Activated CD4-positive, alpha-beta T cell treated with anti-CD3 and anti-CD28 coated beads, Interleukin-10, Interleukin-2, amounts not matched to agents 100 ng/mL and 50 ng/mL, durations not matched to agents 16 hours and 8 hours (primary cell): ENCODE measurements at regions not wholly inside any gene's neighbourhood (a gene's known extent, or its start where the extent isn't known, plus 50 kb on each side); places are given as distances from the start of the nearest gene placed in this dataset.
"Not testable (repeated sequence)": the region's sequence is repeated elsewhere in the genome, so short reads cannot be mapped to it uniquely, and the experiment has no call there.

ENCODE experiments used
- DNase-seq: peaks from one replicate; pipeline ENCODE4 v3.0.0-alpha.2; 2020

- DNase-seq, result not testable (repeated sequence)
Observed at GRCh38 chr7:97234494-97234893, 117.0 kb downstream of the SDHAF3 start.

DNA sequence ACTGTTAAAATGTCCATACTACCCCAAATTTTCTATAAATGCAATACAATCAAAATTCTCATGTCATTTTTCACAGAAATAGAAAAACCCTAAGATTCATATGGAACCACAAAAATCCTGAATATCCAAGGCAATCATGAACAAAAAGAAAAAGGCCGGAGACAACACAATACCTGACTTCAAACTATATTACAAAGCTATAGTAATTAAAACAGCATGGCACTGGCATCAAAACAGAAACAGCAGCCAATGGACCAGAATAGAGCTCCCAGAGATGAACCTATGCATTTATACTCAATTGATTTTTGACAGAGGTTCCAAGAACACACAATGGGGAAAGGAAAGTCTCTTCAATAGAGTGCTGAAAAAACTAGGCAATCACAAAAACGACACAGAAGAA lies 128.8 kb downstream of the SDHAF3 start:
- no peak for DNase-seq

GRCh38 chr7:97258187-97258586 lies 140.7 kb downstream of the SDHAF3 start:
- not testable (repeated sequence) for DNase-seq

GRCh38 chr7:97269741-97270140 lies 152.2 kb downstream of the SDHAF3 start:
- no peak for DNase-seq

GRCh38 chr7:97270280-97270679 lies 152.8 kb downstream of the SDHAF3 start:
- no peak for DNase-seq

GRCh38 chr7:97271619-97272018 lies 154.1 kb downstream of the SDHAF3 start:
- DNase-seq, result no peak

DNA sequence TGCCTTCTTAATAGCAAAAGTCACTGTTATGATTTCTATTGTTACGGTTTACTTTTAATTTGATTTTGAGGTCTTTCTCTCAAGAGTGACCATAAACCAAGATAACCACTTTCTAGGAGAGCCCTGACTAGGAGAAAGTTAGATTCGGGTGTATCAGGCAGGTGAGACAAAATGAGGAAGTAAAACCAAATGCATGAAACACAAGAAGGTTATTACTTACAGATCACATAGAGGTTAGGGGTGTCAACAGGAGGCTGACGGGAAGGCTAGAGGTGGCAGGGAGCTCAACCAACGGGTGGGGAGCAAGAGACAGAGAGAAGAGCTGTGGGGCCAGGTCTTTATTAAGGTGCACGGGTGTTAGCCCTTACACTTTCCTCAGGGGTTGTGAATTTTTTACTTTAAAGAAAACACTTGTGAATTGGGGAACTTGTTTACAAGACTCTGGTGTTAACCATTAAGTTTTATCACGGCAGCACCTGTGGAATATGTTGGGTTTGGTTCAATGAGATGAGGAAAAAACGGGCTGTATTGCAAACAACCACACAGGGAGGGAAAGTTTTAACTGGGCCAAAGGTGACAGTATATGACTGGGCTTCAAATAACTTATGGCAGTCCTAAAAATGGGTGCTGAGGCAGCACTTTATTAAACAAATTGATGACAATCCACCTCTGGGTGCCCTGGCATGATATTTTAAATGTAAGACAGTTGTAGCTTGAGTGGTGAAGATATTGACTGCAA lies 154.9 kb downstream of the SDHAF3 start:
- DNase-seq, result no peak

GRCh38 chr7:97275475-97275874 lies 158.0 kb downstream of the SDHAF3 start:
- DNase-seq, result no peak

DNA sequence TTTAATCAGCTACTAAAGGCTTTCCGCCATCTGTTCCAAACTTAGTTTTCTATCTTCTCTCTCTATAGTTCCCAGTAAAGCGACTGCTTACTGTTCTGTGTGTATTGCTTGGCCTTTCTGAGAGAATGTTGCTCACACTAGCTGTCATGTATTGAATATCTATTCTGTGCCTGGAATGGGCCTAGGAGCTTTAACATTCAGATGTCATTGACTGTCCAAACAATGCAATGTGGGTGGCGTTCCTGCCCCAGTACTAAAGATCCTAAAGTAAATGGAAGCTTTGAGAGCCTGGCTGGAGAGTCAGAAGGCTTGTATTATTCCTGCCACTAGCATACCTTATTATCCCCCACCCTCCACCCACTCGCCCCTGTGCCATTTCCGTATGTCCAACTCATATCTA lies 163.5 kb downstream of the SDHAF3 start:
- no peak for DNase-seq

DNA sequence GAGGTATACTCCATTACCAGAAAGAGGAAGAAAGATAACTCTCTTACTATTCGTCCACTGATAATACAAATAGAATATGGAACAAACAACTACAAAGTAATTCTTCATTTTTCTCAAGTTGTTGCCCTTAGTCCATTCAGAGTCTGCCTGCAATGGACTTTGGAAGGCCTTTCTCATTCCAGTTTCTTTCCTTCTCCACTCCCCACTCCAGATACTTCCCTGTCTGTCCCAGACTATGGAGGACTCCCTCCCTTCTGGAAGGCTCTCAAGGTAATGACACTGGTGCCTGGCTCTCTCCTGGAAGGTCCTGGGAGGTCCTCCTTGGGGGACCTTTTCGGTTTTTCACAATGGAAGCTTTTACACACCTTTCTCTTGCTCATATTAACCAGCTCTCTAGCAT lies 167.8 kb downstream of the SDHAF3 start:
- no peak for DNase-seq

DNA sequence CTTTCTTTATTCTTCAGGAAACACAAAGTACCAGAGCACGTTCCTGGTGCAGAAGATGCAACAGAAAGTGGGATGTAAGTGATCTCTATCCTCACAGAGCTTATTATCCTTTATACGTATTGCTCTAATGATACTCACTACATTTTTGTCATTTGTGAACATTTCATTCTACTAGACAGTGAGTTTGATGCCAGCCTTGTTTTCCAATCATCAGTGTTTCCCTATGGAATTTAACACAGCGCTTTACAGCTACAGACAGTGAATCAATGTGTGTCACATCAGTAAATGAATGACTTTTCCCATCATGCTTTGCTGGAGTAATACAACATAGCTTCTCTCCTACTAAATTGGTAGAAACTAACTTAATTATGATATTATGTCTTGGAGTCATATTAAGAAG lies 175.5 kb downstream of the SDHAF3 start:
- no peak for DNase-seq

DNA sequence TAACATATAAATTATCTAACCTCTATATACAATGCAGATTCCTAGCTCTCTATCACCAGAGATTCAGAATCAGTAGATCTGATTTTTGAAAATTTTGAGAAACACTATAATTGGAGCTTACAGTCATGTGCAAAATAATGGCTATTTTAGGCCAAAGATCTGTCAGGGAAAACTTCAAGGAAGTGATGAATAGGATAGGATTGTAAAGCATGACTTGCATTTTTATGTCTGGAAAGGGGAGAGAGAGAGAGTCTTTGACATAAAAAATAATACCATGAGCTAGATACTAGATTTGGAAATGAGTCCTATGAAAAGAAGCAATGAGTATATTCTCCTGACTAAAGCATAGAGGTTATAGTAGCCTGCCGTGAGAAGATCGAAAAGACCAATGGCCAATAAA lies 181.1 kb downstream of the SDHAF3 start:
- no peak for DNase-seq

- no peak for DNase-seq
Observed at GRCh38 chr7:97305589-97305988, 188.1 kb downstream of the SDHAF3 start.

- DNase-seq, result no peak
Observed at GRCh38 chr7:97307521-97308108, 190.1 kb downstream of the SDHAF3 start.

DNA sequence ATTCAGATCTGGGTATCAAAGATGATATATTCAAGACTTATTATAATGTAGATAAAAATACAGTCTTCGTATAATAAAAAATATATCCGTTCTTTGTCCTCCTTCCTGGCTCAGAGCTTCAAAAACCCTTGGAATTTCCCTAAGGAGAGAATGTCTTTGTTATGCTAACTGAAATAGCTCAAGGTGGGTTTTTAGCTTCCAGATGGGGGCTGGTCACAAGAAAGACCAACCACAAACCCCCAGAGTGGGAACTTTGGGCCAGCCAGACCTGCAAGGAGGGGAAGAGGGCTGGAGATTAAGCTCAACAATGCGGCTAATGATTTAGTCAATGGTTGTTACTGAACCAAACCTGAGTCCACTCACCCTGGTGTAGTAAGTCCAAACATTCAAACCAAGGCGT lies 196.4 kb downstream of the SDHAF3 start:
- DNase-seq, result no peak

GRCh38 chr7:97317575-97317974 lies 200.1 kb downstream of the SDHAF3 start:
- DNase-seq, result no peak

DNA sequence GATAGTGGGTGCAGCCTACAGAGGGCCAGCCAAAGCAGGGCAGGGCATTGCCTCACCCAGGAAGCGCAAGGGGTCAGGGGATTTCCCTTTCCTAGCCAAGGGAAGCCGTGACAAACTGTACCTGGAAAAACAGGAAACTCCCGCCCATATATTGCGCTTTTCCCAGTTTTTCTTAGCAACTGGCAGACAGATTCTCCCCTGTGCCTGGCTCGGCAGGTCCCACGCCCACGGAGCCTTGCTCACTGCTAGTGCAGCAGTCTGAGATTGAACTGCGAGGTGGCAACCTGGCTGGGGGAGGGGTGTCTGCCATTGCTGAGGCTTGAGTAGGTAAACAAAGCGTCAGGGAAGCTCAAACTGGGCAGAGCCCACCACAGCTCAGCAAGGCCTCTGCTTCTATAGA lies 212.4 kb downstream of the SDHAF3 start:
- not testable (repeated sequence) for DNase-seq

DNA sequence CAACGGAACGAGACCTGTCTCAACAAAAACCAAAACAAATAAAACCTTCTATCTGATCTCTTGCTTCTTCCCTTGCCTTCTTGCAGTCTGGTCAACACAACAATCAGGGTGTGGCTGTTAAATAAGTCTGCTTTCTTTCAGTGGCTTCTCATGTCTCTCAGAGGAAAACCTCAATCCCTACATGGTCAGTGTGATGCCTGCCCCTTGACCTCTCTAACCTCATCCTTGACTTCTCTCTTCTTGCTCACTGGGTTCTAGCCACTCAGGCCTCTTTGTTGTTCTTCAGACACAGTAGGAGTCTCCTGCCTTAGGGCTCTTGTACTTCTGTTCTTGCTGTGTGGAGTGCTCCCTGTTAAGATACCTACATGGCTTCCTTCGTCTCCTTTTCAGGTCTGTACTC lies 220.4 kb downstream of the SDHAF3 start:
- no peak for DNase-seq

DNA sequence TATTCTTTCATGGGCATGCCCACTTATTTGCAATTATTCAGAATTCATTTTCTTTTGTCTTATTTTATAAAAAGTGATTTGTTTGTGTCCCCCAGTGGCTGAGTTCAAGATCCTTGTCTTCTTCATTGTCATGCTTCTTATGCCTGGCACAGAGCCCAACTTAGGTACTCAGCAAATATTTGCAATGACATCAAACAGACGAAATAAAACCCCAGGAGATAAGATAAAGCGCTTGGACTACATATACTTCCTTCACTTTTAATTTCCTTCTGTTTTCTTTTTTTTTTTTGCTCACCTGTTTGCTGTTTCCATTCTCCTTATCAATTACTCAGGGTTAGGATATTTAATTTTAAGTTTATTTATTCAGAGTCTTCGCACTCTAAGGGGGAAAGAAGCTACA lies 225.0 kb downstream of the SDHAF3 start:
- DNase-seq, result no peak

DNA sequence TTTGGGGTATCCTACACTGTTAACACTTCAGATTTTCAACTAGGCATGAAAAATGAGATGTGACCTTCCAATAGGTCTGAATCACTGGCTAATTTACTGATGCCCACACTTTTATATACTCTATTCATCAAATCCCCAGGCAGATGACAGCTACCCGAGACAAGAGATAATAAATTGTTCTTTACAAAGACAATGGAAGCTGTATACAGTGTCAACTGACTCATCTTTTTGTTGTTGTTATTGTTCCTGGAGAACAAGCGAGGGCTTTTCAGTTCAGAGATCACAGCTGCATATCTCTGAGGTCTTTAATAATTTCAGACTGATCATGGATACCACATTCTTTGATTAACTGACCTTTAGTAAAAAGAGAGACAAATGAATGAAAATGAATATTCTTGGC lies 228.9 kb downstream of the SDHAF3 start:
- DNase-seq, result no peak

GRCh38 chr7:97351488-97351887 lies 234.0 kb downstream of the SDHAF3 start:
- no peak for DNase-seq

GRCh38 chr7:97357459-97357858 lies 240.0 kb downstream of the SDHAF3 start:
- no peak for DNase-seq

- DNase-seq, result no peak
Observed at GRCh38 chr7:97372882-97373281, 255.4 kb downstream of the SDHAF3 start.

DNA sequence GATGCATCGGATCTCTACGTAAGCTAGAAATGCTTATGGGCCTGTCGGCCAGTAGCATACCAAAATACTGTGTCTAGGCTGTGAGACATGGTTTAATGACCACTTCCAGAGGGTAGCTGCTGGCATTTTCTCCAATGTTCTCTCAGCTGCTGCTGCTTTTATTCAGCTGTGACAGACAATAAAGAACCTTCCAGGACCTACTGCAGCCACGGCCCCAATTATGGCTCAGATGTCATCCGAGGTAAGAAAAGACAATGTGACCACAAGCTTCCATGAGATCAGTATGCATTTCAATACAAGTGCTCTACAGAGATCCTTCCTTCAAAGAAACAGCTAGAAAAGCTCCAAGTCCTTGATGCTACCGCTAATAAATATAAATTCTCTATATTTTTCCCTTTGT lies 256.2 kb downstream of the SDHAF3 start:
- DNase-seq, result no peak

DNA sequence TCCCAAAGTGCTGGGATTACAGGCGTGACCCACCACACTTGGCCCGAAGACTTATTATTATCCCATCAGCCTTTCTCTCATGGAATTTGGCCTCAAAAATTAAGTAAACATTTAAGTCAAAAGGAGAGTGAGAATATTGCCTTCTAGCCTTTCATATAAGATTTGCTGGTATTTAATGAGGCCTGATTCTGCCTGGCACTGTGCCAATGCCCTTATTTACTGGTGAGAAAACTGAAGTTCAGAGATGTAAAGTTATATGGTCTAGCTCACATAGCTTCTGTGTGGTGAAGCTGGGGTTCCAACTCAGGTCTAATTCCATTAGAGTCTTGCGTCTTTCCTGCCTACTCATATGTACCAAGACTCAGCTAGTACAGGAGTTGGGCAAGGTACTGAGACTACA lies 260.2 kb downstream of the SDHAF3 start:
- DNase-seq, result no peak
